Ascending aorta (tissue), 2 donors: ENCODE measurements at regions not wholly inside any gene's neighbourhood (a gene's known extent, or its start where the extent isn't known, plus 50 kb on each side); places are given as distances from the start of the nearest gene placed in this dataset.

Source experiments
- DNase-seq, 2 donors: peaks; one replicate each; pipeline ENCODE4 v3.0.0-alpha.2; 2019; ENCODE audit warnings: low spot score in 2 of 2
- H3K27ac ChIP-seq, 2 donors: fragments of 200-600 bp; sonication (generic); one replicate each; pipeline ENCODE4 v1.5.1; 2016 to 2017; ENCODE audit warnings: mild to moderate bottlenecking in 1 of 2
- H3K27me3 ChIP-seq: fragments of 200-600 bp; sonication (generic); one replicate; pipeline ENCODE4 v1.5.1; 2017
- H3K36me3 ChIP-seq, 2 donors: fragments of 200-600 bp; sonication (generic); one replicate each; pipeline ENCODE4 v1.5.1; 2016
- H3K4me1 ChIP-seq, 2 donors: fragments of 200-600 bp; sonication (generic); one replicate each; pipeline ENCODE4 v1.5.1; 2016 to 2017; ENCODE audit warnings: mild to moderate bottlenecking in 1 of 2
- H3K4me3 ChIP-seq, 2 donors: fragments of 200-600 bp; sonication (generic); one replicate each; pipeline ENCODE4 v1.5.1; 2016 to 2017; ENCODE audit warnings: mild to moderate bottlenecking in 1 of 2
- H3K9me3 ChIP-seq, 2 donors: fragments of 200-600 bp; sonication (generic); one replicate each; pipeline ENCODE4 v1.5.1; 2016
- CTCF ChIP-seq, 3 experiments: fragments of 200-600 bp in 2 of 3; fragments of 450-650 bp in 1 of 3; sonication (generic) in 2 of 3; IDR thresholded peaks; one replicate each; pipeline ENCODE4 v1.5.1; 2016 to 2019; ENCODE audit warnings: antibody characterized with exemption in 3 of 3, mild to moderate bottlenecking in 1 of 3, moderate library complexity in 1 of 3
- intact Hi-C: fragments of 100-400 bp; cut with DNase I; formaldehyde crosslinking; loops from one replicate; pipeline ENCODE4 v1.15.1; 2023

DNA sequence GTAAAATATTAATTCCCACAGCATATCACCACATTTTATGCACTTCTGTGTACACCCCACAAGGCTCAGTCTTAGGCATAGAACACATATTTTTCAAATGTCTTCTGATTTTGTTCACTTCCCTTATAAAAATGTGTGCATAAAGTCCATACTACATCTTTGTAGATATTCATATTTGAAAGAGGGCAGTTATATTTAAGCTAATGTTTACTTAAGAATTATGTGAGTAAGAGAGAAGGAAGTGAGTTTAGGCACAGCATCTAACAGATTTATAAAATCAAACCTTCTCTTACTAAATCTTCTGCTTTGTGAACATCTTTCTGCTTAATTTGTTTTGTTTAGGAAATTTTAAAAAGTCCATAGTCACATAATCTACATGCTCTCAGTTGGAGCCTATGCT lies 648.1 kb downstream of the FSCB start:
- Histone ChIP-seq H3K36me3 (no peaks in the 10 kb centered on the region), H3K4me1 (no peaks in the 10 kb centered on the region), H3K27ac (no peak overlapping the region), H3K27me3 (no peaks in the 10 kb centered on the region), H3K4me3 (no peak overlapping the region), H3K9me3 (no peaks in the 10 kb centered on the region)
- no peak for TF ChIP-seq CTCF (IDR thresholded peaks at IDR 0.05)
- DNase-seq = no peak
- intact Hi-C loops = no loop called here

DNA sequence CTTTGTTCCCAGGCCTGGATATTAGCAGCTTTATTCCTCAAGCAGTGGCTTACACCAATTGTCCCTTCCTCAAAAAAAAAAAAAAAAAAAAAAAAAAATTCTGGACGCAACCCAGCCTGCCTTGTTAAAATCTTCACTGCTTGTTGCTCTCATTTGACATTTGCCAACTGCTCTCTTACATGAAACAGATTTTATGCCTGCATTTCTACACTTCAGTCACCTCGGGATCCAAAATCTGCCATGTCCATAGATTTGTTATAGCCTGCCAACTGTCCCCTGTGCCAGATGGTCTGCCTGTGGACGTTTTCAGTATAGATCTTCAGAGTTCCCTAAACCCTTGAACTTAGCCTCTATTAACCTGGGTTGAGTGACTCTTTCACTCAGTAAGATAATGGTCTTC lies 651.5 kb downstream of the FSCB start:
- H3K4me1 ChIP-seq = no peaks in the 10 kb centered on the region
- intact Hi-C loops = no loop called here
- no peaks in the 10 kb centered on the region for H3K9me3 ChIP-seq
- H3K4me3 ChIP-seq = no peak overlapping the region
- H3K36me3 ChIP-seq = no peaks in the 10 kb centered on the region
- H3K27me3 ChIP-seq = no peaks in the 10 kb centered on the region
- no peak for TF ChIP-seq CTCF (IDR thresholded peaks at IDR 0.05)
- DNase-seq = no peak
- H3K27ac ChIP-seq = no peak overlapping the region

GRCh38 chr14:43853541-43853940 lies 653.5 kb downstream of the FSCB start:
- Histone ChIP-seq H3K9me3 (no peaks in the 10 kb centered on the region), H3K36me3 (no peaks in the 10 kb centered on the region), H3K27me3 (no peaks in the 10 kb centered on the region), H3K4me1 (no peaks in the 10 kb centered on the region), H3K27ac (no peak overlapping the region), H3K4me3 (no peak overlapping the region)
- no peak for TF ChIP-seq CTCF (IDR thresholded peaks at IDR 0.05)
- intact Hi-C loops = no loop called here
- no peak for DNase-seq

DNA sequence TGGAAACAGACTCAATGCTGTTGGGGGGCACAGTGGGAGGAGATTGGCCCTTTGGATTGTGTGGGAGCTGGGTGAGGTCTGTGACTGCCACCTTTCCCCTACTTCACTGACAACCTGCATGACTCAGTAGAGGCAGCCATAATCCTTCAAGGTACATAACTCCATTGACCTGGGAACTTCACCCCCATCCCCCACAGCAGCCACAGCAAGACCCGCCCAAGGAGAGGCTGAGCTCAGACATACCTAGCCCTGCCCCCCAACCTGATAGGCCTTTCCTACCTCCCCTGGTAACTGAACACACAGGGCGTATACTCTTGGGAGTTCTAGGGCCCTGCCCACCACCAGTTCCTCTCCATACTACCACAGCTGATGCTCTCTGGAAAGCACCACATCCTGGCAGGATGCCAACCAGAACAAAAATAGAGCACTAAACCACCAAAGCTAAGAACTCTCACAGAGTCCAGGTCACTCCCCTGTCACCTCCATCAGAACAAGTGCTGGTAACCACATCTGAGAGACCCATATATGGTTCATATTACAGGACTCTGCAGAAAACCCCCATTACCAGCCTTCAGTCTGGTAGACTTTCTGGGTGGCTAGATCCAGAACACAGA lies 703.9 kb downstream of the FSCB start:
- Histone ChIP-seq H3K4me3 (no peak overlapping the region), H3K36me3 (no peaks in the 10 kb centered on the region), H3K27ac (no peak overlapping the region), H3K9me3 (no peaks in the 10 kb centered on the region), H3K27me3 (no peaks in the 10 kb centered on the region), H3K4me1 (no peaks in the 10 kb centered on the region)
- intact Hi-C loops = no loop called here
- TF ChIP-seq CTCF (IDR thresholded peaks at IDR 0.05) = no peak
- no peak for DNase-seq

DNA sequence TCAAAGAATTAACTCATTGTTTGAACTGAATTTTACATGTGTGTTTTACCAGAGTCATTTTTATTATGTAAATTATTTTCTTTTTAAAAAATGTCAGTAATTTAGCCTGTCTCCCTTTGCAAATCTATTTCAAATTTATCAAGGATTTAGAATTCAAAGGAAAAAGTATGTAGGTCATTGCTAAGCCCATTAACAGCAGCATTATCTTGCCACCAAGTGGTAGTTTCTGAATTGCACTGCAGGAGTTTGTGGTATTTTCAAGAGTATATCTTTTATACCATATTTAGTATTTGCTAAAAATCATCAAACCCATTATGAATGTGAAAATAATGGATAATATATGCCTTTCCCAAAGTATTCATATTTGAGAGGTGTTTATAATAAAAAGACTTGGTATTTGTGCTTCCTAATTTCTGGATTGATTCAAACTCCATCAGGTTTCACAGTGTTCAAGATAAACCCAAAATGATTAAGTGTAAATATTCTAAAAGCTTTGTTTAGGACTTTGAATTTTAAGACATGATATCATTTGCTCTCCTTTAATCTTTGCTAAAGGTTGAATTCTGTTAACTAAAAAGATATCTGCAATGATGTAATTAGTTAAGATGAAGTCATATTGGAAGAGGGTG lies 711.4 kb downstream of the FSCB start:
- Histone ChIP-seq H3K4me3 (no peak overlapping the region), H3K4me1 (no peaks in the 10 kb centered on the region), H3K9me3 (no peaks in the 10 kb centered on the region), H3K27ac (no peak overlapping the region), H3K27me3 (no peaks in the 10 kb centered on the region), H3K36me3 (no peaks in the 10 kb centered on the region)
- no peak for TF ChIP-seq CTCF (IDR thresholded peaks at IDR 0.05)
- no peak for DNase-seq
- intact Hi-C loops = no loop called here
